HepG2 (cell line): ENCODE measurements at regions not wholly inside any gene's neighbourhood (a gene's known extent, or its start where the extent isn't known, plus 50 kb on each side); places are given as distances from the start of the nearest gene placed in this dataset.

Source experiments
- ATAC-seq: fragments of 200-7000 bp; cut with Tn5 transposase; 3 replicates; pipeline ENCODE4 v1.9.1; 2020; ENCODE audit warnings: mild to moderate bottlenecking, moderate library complexity
- BruUV-seq: library from RNA; stranded (reverse); fragments of 400-500 nt; replicated peaks from 2 replicates; lab custom pipeline; 2021; lab: Mats Ljungman, UMichigan
- CTCF ChIA-PET: fragments of 300-600 bp; formaldehyde crosslinking; extraction: SDS; loops from one replicate; lab custom pipeline; 2021; ENCODE audit warnings: low total read pairs, inconsistent platforms, low intra/inter-chr PET ratio; lab: Yijun Ruan, JAX
- POLR2A ChIA-PET: fragments of 350-600 bp; sonication (Branson Sonifier 250); formaldehyde crosslinking; loops from one replicate; lab custom pipeline; 2020; ENCODE audit warnings: antibody characterized with exemption, inconsistent platforms; lab: Yijun Ruan, JAX
- DNase-seq: peaks from one replicate; pipeline ENCODE4 v3.0.0-alpha.2; 2015; ENCODE audit warnings: low spot score
- FAIRE-seq: peaks from 3 replicates; lab custom pipeline; 2011; peaks lifted over from hg19 to GRCh38; lab: Jason Lieb, UNC
- H2AFZ ChIP-seq: one replicate; pipeline ENCODE4 v1.6.1; 2011; ENCODE audit warnings: low read length, inconsistent platforms
- H3K27ac ChIP-seq: fragments of 300-600 bp; 3 replicates; pipeline ENCODE4 v1.8.0; 2011; ENCODE audit warnings: mixed run types, mild to moderate bottlenecking, mixed read lengths, low read length, inconsistent platforms; ENCODE audit not compliant: insufficient read depth; ENCODE audit errors: extremely low read length
- H3K27me3 ChIP-seq, 2 experiments: fragments of 200-600 bp in 1 of 2; 2 replicates in 1 of 2; 3 replicates in 1 of 2; pipeline versions ENCODE4 v1.6.0 to v1.8.0; 2011; ENCODE audit warnings: low read length in 2 of 2, mild to moderate bottlenecking in 2 of 2, moderate library complexity in 2 of 2, inconsistent platforms in 1 of 2; ENCODE audit not compliant: insufficient read depth in 2 of 2, control insufficient read depth in 1 of 2
- H3K36me3 ChIP-seq, 2 experiments: fragments of 200-600 bp in 1 of 2; replicated peaks in 1 of 2; 2 replicates in 1 of 2; 3 replicates in 1 of 2; pipeline versions ENCODE4 v1.5.1 to v1.8.0; 2011; ENCODE audit warnings: low read length in 2 of 2, inconsistent platforms in 1 of 2; ENCODE audit not compliant: insufficient read depth in 2 of 2, control insufficient read depth in 1 of 2
- H3K4me1 ChIP-seq: 2 replicates; pipeline ENCODE4 v1.5.1; 2012; ENCODE audit warnings: low read length, inconsistent platforms; ENCODE audit not compliant: insufficient read depth
- H3K4me2 ChIP-seq: 2 replicates; pipeline ENCODE4 v1.6.0; 2011; ENCODE audit warnings: low read depth, low read length, inconsistent platforms
- H3K4me3 ChIP-seq, 3 experiments: fragments of 200-600 bp in 1 of 3; sonication (generic), shearing (Covaris generic) in 1 of 3; replicated peaks in 1 of 3; 2 replicates each; pipeline ENCODE4 v1.5.1; 2011 to 2016; ENCODE audit warnings: low read length in 3 of 3, inconsistent platforms in 2 of 3, low read depth in 2 of 3, mild to moderate bottlenecking in 2 of 3, control low read depth in 1 of 3, mixed read lengths in 1 of 3; ENCODE audit not compliant: insufficient read depth in 1 of 3
- H3K79me2 ChIP-seq: one replicate; pipeline ENCODE4 v1.6.1; 2011; ENCODE audit warnings: low read length, inconsistent platforms; ENCODE audit not compliant: insufficient read depth
- H3K9ac ChIP-seq: 2 replicates; pipeline ENCODE4 v1.6.0; 2011; ENCODE audit warnings: mild to moderate bottlenecking, low read depth, low read length, inconsistent platforms; ENCODE audit not compliant: insufficient read depth
- H3K9me3 ChIP-seq: 2 replicates; pipeline ENCODE4 v1.5.1; 2012; ENCODE audit warnings: mild to moderate bottlenecking, low read length
- H4K20me1 ChIP-seq: 2 replicates; pipeline ENCODE4 v1.6.0; 2011; ENCODE audit warnings: inconsistent platforms, mild to moderate bottlenecking, low read length, moderate library complexity; ENCODE audit not compliant: insufficient read depth
- KIAA2018 ChIP-seq: sonication (generic); formaldehyde crosslinking; IDR thresholded peaks from 2 replicates; pipeline ENCODE4 v1.5.0; 2020; ENCODE audit warnings: mild to moderate bottlenecking, missing genetic modification reagents, borderline replicate concordance
- WGBS: methylation state at CpG from one replicate; pipeline ENCODE4 v1.1.6; 2017; ENCODE audit warnings: low lambda C conversion rate; 5-methylcytosine and 5-hydroxymethylcytosine counted together
- in situ Hi-C: cut with HindIII; loops from 2 replicates; pipeline ENCODE4 v1.10.0; 2017; ENCODE audit warnings: low pct_unique_long_range_greater_than_20kb; ENCODE audit not compliant: extremely low pct_ligation_motif_present
- intact Hi-C: fragments of 100-400 bp; cut with micrococcal nuclease; formaldehyde crosslinking; loops from one replicate; pipeline ENCODE4 v1.10.0; 2022; ENCODE audit not compliant: unreplicated experiment

GRCh38 chr7:118731854-118732253 lies 507.4 kb downstream of the ANKRD7 start:
- Histone ChIP-seq H3K9ac (no peak overlapping the region), H2AFZ (no peak overlapping the region), H3K4me2 (no peak overlapping the region), H4K20me1 (no peaks in the 10 kb centered on the region), H3K36me3 (no peaks in the 10 kb centered on the region), H3K9me3 (no peaks in the 10 kb centered on the region; the same call in 1 of the 2 replicates), H3K27ac (no peak overlapping the region), H3K4me3 (no peak overlapping the region), H3K4me1 (no peaks in the 10 kb centered on the region), H3K79me2 (no peaks in the 10 kb centered on the region), H3K27me3 (no peaks in the 10 kb centered on the region)
- 0% methylated on average over 2 of the region's 2 CpGs for WGBS
- ChIA-PET POLR2A (no interaction called here), CTCF (no interaction called here)
- DNase-seq (no peak), FAIRE-seq (no peak), ATAC-seq (no peak)
- no TSS peak for BruUV-seq
- no peak for TF ChIP-seq KIAA2018
- intact Hi-C loops = no loop called here
- in situ Hi-C loops = no loop called here
